ENCODE measurements at regions not wholly inside any gene's neighbourhood (a gene's known extent, or its start where the extent isn't known, plus 50 kb on each side); places are given as distances from the start of the nearest gene placed in this dataset.

GRCh38 chr9:135023088-135023785 lies 64.2 kb upstream of the OLFM1 start:
- CTCF ChIA-PET, result no interaction called here
- POLR2A ChIA-PET, result no interaction called here
- TF ChIP-seq HDGF (IDR thresholded peaks at IDR 0.05; ENCODE audit: borderline replicate concordance) (no peak), ZNF384 (IDR thresholded peaks at IDR 0.05) (no peak), SP1 (IDR thresholded peaks at IDR 0.05) (no peak), TARDBP (IDR thresholded peaks at IDR 0.05) (no peak), BHLHE40 (IDR thresholded peaks at IDR 0.05; ENCODE audit: borderline replicate concordance) (no peak), LEF1 (IDR thresholded peaks at IDR 0.05; ENCODE audit: borderline replicate concordance) (no peak), L3MBTL2 (conservative IDR thresholded peaks at IDR 0.05) (no peak), ARNT (IDR thresholded peaks at IDR 0.05) (no peak), NFRKB (IDR thresholded peaks at IDR 0.05) (no peak), CTBP1 (IDR thresholded peaks at IDR 0.05; ENCODE audit: borderline replicate concordance) (no peak), FOXK2 (IDR thresholded peaks at IDR 0.05) (no peak), FOXA1 (IDR thresholded peaks at IDR 0.05) (no peak), FOXM1 (IDR thresholded peaks at IDR 0.05; ENCODE audit: borderline replicate concordance) (no peak), SUZ12 (IDR thresholded peaks at IDR 0.05) (no peak)
- no peak for DNase-seq (ENCODE audit: extremely low spot score)

GRCh38 chr9:135023786-135024405 lies 63.6 kb upstream of the OLFM1 start:
- TF ChIP-seq CTBP1 (IDR thresholded peaks at IDR 0.05; ENCODE audit: borderline replicate concordance) (no peak), BHLHE40 (IDR thresholded peaks at IDR 0.05; ENCODE audit: borderline replicate concordance) (no peak), HDGF (IDR thresholded peaks at IDR 0.05; ENCODE audit: borderline replicate concordance) (no peak), TARDBP (IDR thresholded peaks at IDR 0.05) (no peak), ZNF384 (IDR thresholded peaks at IDR 0.05) (no peak), SUZ12 (IDR thresholded peaks at IDR 0.05) (no peak), ARNT (IDR thresholded peaks at IDR 0.05) (no peak), ELF4 (IDR thresholded peaks at IDR 0.05) (no peak), FOXA1 (IDR thresholded peaks at IDR 0.05) (no peak), NFRKB (IDR thresholded peaks at IDR 0.05) (no peak), L3MBTL2 (conservative IDR thresholded peaks at IDR 0.05) (no peak), PKNOX1 (IDR thresholded peaks at IDR 0.05) (no peak), FOXM1 (IDR thresholded peaks at IDR 0.05; ENCODE audit: borderline replicate concordance) (no peak), SP1 (IDR thresholded peaks at IDR 0.05) (no peak), FOXK2 (IDR thresholded peaks at IDR 0.05) (no peak), LEF1 (IDR thresholded peaks at IDR 0.05; ENCODE audit: borderline replicate concordance) (no peak)
- no peak for DNase-seq (ENCODE audit: extremely low spot score)
- ChIA-PET POLR2A (no interaction called here), CTCF (no interaction called here)

GRCh38 chr9:135029463-135029862 lies 58.0 kb upstream of the OLFM1 start:
- ChIA-PET POLR2A (no interaction called here), CTCF (no interaction called here)
- TF ChIP-seq CTBP1 (IDR thresholded peaks at IDR 0.05; ENCODE audit: borderline replicate concordance), result no peak
- no peak for TF ChIP-seq PKNOX1 (IDR thresholded peaks at IDR 0.05)
- no peak for TF ChIP-seq SP1 (IDR thresholded peaks at IDR 0.05)
- DNase-seq (ENCODE audit: extremely low spot score), result no peak

- no peak for TF ChIP-seq L3MBTL2 (conservative IDR thresholded peaks at IDR 0.05)
- no peak for TF ChIP-seq ZNF384 (IDR thresholded peaks at IDR 0.05)
- TF ChIP-seq FOXM1 (IDR thresholded peaks at IDR 0.05; ENCODE audit: borderline replicate concordance), result no peak
- no peak for TF ChIP-seq HDGF (IDR thresholded peaks at IDR 0.05; ENCODE audit: borderline replicate concordance)
- TF ChIP-seq BHLHE40 (IDR thresholded peaks at IDR 0.05; ENCODE audit: borderline replicate concordance), result no peak
- TF ChIP-seq LEF1 (IDR thresholded peaks at IDR 0.05; ENCODE audit: borderline replicate concordance), result no peak
- no peak for TF ChIP-seq CTBP1 (IDR thresholded peaks at IDR 0.05; ENCODE audit: borderline replicate concordance)
- TF ChIP-seq TARDBP (IDR thresholded peaks at IDR 0.05), result no peak
- no peak for TF ChIP-seq SUZ12 (IDR thresholded peaks at IDR 0.05)
- no peak for TF ChIP-seq NFRKB (IDR thresholded peaks at IDR 0.05)
- TF ChIP-seq ARNT (IDR thresholded peaks at IDR 0.05), result no peak
- TF ChIP-seq FOXA1 (IDR thresholded peaks at IDR 0.05), result no peak
- no peak for DNase-seq (ENCODE audit: extremely low spot score)
- ChIA-PET POLR2A (no interaction called here), CTCF (no interaction called here)
These were observed 57.5 kb upstream of the OLFM1 start for GRCh38 chr9:135029871-135030565.

- ChIA-PET POLR2A (no interaction called here), CTCF (no interaction called here)
- DNase-seq (ENCODE audit: extremely low spot score), result no peak
- no peak for TF ChIP-seq LEF1 (IDR thresholded peaks at IDR 0.05; ENCODE audit: borderline replicate concordance)
- TF ChIP-seq FOXM1 (IDR thresholded peaks at IDR 0.05; ENCODE audit: borderline replicate concordance), result no peak
- TF ChIP-seq NFRKB (IDR thresholded peaks at IDR 0.05), result no peak
- TF ChIP-seq CTBP1 (IDR thresholded peaks at IDR 0.05; ENCODE audit: borderline replicate concordance), result no peak
- TF ChIP-seq SUZ12 (IDR thresholded peaks at IDR 0.05), result no peak
- no peak for TF ChIP-seq TARDBP (IDR thresholded peaks at IDR 0.05)
- TF ChIP-seq ZNF384 (IDR thresholded peaks at IDR 0.05), result no peak
- TF ChIP-seq L3MBTL2 (conservative IDR thresholded peaks at IDR 0.05), result no peak
- no peak for TF ChIP-seq FOXA1 (IDR thresholded peaks at IDR 0.05)
- no peak for TF ChIP-seq BHLHE40 (IDR thresholded peaks at IDR 0.05; ENCODE audit: borderline replicate concordance)
- no peak for TF ChIP-seq HDGF (IDR thresholded peaks at IDR 0.05; ENCODE audit: borderline replicate concordance)
- TF ChIP-seq ELF4 (IDR thresholded peaks at IDR 0.05), result no peak
These were observed 56.8 kb upstream of the OLFM1 start for GRCh38 chr9:135030566-135031226.

All from HEK293T (cell line).